OCI-LY7 (cell line): ENCODE measurements at regions not wholly inside any gene's neighbourhood (a gene's known extent, or its start where the extent isn't known, plus 50 kb on each side); places are given as distances from the start of the nearest gene placed in this dataset.

Source experiments
- CTCF ChIP-seq: fragments of 200-600 bp; sonication (generic); conservative IDR thresholded peaks from 2 replicates; pipeline ENCODE4 v1.5.1; 2014; ENCODE audit warnings: mild to moderate bottlenecking, antibody characterized with exemption, low read length, moderate library complexity, mixed read lengths
- EZH2phosphoT487 ChIP-seq: fragments of 200-600 bp; sonication (generic); IDR thresholded peaks from 2 replicates; pipeline ENCODE4 v1.6.1; 2018; ENCODE audit warnings: low read depth, borderline replicate concordance, mild to moderate bottlenecking, mixed run types, antibody characterized with exemption, low read length, moderate library complexity, mixed read lengths

GRCh38 chr2:220550995-220551700, 923.7 kb downstream of the SLC4A3 start:
- TF ChIP-seq CTCF (no peak), EZH2phosphoT487 (no peak)
